AG10803 (cell line): ENCODE measurements at regions not wholly inside any gene's neighbourhood (a gene's known extent, or its start where the extent isn't known, plus 50 kb on each side); places are given as distances from the start of the nearest gene placed in this dataset.
"Not testable (repeated sequence)": the region's sequence is repeated elsewhere in the genome, so short reads cannot be mapped to it uniquely, and the experiment has no call there.

ENCODE experiments used
- DNase-seq: peaks from one replicate; pipeline ENCODE4 v3.0.0; 2010; ENCODE audit warnings: low read depth
- H3K4me3 ChIP-seq: 2 replicates; pipeline ENCODE4 v1.5.1; 2011; ENCODE audit warnings: mild to moderate bottlenecking, low read length, control low read depth
- TF ChIP-seq, protein P1 (sequence below): conservative IDR thresholded peaks from 2 replicates; pipeline ENCODE4 v1.5.1; 2011; ENCODE audit warnings: mild to moderate bottlenecking, low read length, control low read depth, inconsistent platforms

DNA sequence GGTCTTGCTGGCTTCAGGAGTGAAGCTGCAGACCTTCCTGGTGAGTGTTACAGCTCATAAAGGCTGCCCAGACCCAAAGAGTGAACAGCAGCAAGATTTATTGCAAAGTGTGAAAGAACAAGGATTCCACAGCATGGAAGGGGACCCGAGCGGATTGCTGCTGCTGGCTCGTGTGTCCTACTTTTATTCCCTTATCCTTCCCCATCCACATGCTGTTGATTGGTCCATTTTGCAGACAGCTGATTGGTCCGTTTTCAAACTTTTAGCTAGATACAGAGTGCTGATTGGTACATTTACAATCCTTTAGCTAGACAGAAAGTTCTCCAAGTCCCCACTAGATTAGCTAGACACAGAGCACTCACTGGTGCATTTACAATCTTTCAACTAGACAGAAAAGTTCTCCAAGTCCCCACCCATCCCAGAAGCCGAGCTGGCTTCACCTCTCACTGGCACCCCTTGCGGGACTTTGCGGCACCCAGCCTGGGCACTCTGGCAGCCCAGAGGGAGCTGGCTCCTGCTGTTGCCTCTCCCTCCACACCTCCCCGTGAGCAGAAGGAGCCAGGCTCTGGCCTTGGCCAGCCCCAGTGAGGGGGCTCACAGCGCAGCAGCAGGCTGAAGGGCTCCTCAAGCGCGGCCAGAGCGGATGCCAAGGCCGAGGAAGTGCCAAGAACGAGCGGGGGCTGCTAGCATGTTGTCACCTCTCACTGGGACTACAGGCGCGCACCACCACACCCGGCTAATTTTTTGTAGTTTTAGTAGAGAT, 369.6 kb upstream of the POT1 start:
- DNase-seq: no peak
- TF ChIP-seq, protein P1, sequence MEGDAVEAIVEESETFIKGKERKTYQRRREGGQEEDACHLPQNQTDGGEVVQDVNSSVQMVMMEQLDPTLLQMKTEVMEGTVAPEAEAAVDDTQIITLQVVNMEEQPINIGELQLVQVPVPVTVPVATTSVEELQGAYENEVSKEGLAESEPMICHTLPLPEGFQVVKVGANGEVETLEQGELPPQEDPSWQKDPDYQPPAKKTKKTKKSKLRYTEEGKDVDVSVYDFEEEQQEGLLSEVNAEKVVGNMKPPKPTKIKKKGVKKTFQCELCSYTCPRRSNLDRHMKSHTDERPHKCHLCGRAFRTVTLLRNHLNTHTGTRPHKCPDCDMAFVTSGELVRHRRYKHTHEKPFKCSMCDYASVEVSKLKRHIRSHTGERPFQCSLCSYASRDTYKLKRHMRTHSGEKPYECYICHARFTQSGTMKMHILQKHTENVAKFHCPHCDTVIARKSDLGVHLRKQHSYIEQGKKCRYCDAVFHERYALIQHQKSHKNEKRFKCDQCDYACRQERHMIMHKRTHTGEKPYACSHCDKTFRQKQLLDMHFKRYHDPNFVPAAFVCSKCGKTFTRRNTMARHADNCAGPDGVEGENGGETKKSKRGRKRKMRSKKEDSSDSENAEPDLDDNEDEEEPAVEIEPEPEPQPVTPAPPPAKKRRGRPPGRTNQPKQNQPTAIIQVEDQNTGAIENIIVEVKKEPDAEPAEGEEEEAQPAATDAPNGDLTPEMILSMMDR: no peak
- H3K4me3 ChIP-seq: no peak overlapping the region

GRCh38 chr7:125279961-125280360, 350.3 kb upstream of the POT1 start:
- no peak overlapping the region for H3K4me3 ChIP-seq
- TF ChIP-seq, protein P1: no peak
- DNase-seq: no peak

DNA sequence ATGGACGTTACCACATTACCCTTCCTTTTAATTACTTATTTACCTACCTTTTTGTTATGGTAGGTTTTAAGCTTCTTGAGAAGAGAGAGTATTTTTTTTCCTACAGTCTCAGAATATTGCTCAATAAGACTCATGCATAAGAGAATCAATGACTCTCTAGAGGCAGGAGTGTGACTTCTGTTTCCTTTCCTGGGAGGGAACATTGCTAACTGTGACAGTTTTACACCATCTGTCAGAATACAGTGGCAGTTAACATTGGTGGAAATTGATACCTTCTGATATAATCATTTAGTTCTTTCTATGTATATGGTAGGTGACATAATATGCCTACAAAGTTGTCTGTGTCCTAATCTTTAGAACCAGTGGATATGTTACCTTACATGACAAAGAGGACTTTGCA, 348.7 kb upstream of the POT1 start:
- no peak overlapping the region for H3K4me3 ChIP-seq
- no peak for DNase-seq
- TF ChIP-seq, protein P1: no peak

DNA sequence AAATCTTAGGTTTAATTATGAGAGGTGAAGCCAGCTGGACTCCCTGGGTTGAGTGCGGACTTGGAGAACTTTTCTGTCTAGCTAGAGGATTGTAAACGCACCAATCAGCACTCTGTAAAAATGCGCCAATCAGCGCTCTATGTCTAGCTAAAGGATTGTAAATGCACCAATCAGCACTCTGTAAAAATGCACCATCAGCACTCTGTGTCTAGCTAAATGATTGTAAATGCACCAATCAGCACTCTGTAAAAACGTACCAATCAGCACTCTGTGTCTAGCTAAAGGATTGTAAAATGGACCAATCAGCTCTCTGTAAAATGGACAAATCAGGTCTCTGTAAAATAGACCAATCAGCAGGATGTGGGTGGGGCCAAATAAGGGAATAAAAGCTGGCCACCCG, 345.1 kb upstream of the POT1 start:
- H3K4me3 ChIP-seq, DNase-seq: not testable (repeated sequence)

GRCh38 chr7:125264174-125264856, 334.7 kb upstream of the POT1 start:
- DNase-seq: not testable (repeated sequence)

GRCh38 chr7:125258876-125259417, 329.3 kb upstream of the POT1 start:
- not testable (repeated sequence) for H3K4me3 ChIP-seq, DNase-seq

More at GRCh38 chr7:125264174-125264856, 334.7 kb upstream of the POT1 start:
- H3K4me3 ChIP-seq: not testable (repeated sequence)

GRCh38 chr7:125257617-125258016, 328.0 kb upstream of the POT1 start:
- no peak for DNase-seq
- TF ChIP-seq, protein P1: no peak
- H3K4me3 ChIP-seq: no peak overlapping the region

DNA sequence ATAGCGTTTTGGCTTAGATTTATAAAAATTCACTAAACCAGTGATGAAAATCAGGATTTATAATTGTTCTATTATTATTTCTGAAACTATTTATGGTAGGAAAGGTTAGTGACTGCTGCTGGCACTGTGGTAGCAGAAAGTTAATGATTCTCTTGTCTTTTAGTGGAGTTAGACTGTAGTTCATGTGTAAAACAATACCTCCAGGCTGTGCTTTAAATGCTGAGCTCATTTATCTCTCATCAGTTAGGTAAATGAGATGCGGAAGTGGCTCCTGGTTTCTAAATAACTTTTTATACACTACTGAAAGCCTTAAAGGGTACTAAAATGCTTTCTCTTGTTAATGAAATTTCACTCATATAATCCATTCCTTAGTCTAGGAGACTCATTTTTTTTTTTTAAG, 326.8 kb upstream of the POT1 start:
- no peak overlapping the region for H3K4me3 ChIP-seq
- no peak for DNase-seq
- TF ChIP-seq, protein P1: no peak
